ENCODE measurements at regions not wholly inside any gene's neighbourhood (a gene's known extent, or its start where the extent isn't known, plus 50 kb on each side); places are given as distances from the start of the nearest gene placed in this dataset.

DNA sequence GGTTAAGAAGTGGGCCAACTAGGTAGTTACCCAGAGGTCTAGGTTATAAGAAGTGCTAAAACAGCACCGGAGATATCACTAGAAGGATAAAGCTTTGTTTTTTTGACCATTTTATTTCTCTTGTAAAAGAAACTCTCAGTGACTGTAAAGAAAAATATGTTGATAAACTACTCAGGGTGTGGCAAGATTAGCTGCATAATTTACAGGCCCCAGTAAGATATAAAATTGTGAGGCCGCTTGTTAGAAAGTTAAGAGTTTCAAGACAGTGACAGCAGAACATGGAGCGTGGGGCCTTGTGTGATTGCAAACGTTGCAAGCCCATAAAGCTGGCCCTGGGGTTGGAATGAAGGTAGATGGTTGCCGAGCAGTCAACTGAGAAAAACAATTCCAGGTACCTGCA, 263.7 kb upstream of the EEF2KMT start:
- Histone ChIP-seq H3K4me1 (ENCODE audit: insufficient read depth, low read length, poor library complexity, severe bottlenecking) (no peaks in the 10 kb centered on the region), H3K79me2 (ENCODE audit: insufficient read depth, low read depth, low read length) (no peaks in the 10 kb centered on the region), H2AFZ (ENCODE audit: low read length) (no peak overlapping the region), H3K9me2 (ENCODE audit: insufficient read depth, low read length) (no peaks in the 10 kb centered on the region), H3K9me3 (ENCODE audit: low read length) (no peaks in the 10 kb centered on the region), H4K20me1 (ENCODE audit: insufficient read depth, low read length) (no peaks in the 10 kb centered on the region), H3K4me2 (ENCODE audit: low read length) (no peak overlapping the region), H3K36me3 (ENCODE audit: insufficient read depth, low read length) (no peaks in the 10 kb centered on the region), H3K4me3 (ENCODE audit: low read depth, low read length, poor library complexity, severe bottlenecking) (no peak overlapping the region), H3K27ac (ENCODE audit: low read depth, low read length, poor library complexity, severe bottlenecking) (no peak overlapping the region)
- DNase-seq (ENCODE audit: low spot score): no peak
- ChIA-PET POLR2A (no interaction called here), CTCF (ENCODE audit: unreplicated experiment) (no interaction called here)
- no TSS peak for BruUV-seq (replicated peaks)
- intact Hi-C loops (cut with micrococcal nuclease; ENCODE audit: unreplicated experiment): no loop called here
- no peak for TF ChIP-seq EZH2phosphoT487 (IDR thresholded peaks at IDR 0.05; ENCODE audit: borderline replicate concordance, low read depth, low read length)
- TF ChIP-seq, protein P1, sequence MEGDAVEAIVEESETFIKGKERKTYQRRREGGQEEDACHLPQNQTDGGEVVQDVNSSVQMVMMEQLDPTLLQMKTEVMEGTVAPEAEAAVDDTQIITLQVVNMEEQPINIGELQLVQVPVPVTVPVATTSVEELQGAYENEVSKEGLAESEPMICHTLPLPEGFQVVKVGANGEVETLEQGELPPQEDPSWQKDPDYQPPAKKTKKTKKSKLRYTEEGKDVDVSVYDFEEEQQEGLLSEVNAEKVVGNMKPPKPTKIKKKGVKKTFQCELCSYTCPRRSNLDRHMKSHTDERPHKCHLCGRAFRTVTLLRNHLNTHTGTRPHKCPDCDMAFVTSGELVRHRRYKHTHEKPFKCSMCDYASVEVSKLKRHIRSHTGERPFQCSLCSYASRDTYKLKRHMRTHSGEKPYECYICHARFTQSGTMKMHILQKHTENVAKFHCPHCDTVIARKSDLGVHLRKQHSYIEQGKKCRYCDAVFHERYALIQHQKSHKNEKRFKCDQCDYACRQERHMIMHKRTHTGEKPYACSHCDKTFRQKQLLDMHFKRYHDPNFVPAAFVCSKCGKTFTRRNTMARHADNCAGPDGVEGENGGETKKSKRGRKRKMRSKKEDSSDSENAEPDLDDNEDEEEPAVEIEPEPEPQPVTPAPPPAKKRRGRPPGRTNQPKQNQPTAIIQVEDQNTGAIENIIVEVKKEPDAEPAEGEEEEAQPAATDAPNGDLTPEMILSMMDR (conservative IDR thresholded peaks at IDR 0.05; ENCODE audit: low read length): no peak

DNA sequence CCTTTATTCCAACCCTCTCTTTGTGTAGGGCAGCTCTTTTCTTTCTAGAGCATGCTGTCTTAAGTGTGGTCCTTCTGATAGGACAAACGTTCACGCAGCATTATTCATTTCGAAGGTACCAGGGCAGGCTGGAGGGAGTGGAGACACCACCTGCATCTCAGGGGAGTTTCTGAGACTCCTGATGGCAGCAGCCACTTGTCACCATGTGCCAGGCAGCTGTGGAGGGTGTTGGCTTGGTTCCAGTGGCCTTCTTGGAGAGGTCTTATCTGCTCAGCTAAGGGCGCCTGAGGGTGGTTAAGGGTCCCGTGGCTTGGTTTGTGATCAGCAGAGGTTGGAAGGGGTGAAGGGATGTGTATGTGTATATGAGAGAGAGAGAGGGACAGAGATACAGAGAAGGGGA, 257.1 kb upstream of the EEF2KMT start:
- CTCF ChIA-PET (ENCODE audit: unreplicated experiment): no interaction called here
- Histone ChIP-seq H3K27ac (ENCODE audit: low read depth, low read length, poor library complexity, severe bottlenecking) (no peak overlapping the region), H3K9me3 (ENCODE audit: low read length) (no peaks in the 10 kb centered on the region), H4K20me1 (ENCODE audit: insufficient read depth, low read length) (no peaks in the 10 kb centered on the region), H3K36me3 (ENCODE audit: insufficient read depth, low read length) (no peaks in the 10 kb centered on the region), H2AFZ (ENCODE audit: low read length) (no peak overlapping the region), H3K79me2 (ENCODE audit: insufficient read depth, low read depth, low read length) (no peaks in the 10 kb centered on the region), H3K4me3 (ENCODE audit: low read depth, low read length, poor library complexity, severe bottlenecking) (no peak overlapping the region), H3K4me1 (ENCODE audit: insufficient read depth, low read length, poor library complexity, severe bottlenecking) (no peaks in the 10 kb centered on the region), H3K9me2 (ENCODE audit: insufficient read depth, low read length) (no peaks in the 10 kb centered on the region), H3K4me2 (ENCODE audit: low read length) (no peak overlapping the region)
- POLR2A ChIA-PET: interaction anchor here (0.6 kb wide), 1 partner anchor 347 kb away, joined by 3 read pairs; no protein-coding TSS in a partner anchor
- BruUV-seq (replicated peaks): no TSS peak
- intact Hi-C loops (cut with micrococcal nuclease; ENCODE audit: unreplicated experiment): no loop called here
- no peak for DNase-seq (ENCODE audit: low spot score)
- TF ChIP-seq, protein P1 (conservative IDR thresholded peaks at IDR 0.05; ENCODE audit: low read length): no peak
- TF ChIP-seq EZH2phosphoT487 (IDR thresholded peaks at IDR 0.05; ENCODE audit: borderline replicate concordance, low read depth, low read length): no peak

DNA sequence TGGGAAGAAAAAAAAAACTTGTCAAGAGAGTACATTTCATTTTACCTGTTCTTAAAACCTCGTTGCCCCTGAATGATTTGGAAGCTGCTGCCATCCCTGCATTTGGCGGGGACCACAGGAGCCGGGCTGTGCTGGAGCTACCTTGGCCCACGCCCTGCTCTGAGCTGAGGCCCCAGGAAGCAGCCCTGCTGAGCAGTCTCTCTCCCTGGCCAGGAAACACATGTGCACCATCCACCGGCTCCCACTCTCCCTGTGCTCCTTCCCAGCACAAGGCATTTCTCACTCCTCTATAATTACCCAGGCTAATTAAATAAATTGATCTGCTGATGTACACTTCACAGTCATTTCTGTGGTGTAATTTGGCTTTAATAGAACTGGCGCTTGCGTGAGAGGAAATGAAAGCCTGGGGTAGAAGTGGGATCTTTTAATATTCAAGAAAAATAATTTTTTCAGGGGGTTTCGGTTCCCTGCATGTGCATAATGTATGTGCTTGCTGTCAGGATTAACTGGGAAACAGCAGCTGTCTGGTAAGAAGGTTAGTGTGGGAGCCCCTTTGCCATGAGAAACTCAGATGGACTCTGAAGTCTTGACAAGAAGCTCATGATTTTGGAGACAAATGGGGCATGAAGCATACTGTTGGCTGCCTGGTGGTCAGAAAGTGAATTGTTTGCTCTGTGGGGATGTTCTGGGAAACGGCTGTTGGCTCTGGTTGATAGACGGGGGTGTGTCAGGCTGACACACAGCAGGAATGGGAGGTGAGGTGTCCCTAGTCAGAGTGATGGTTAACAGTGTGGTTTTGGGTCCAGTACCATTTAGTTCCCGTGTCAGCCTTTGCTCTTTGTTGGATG, 252.3 kb upstream of the EEF2KMT start:
- CTCF ChIA-PET (ENCODE audit: unreplicated experiment): no interaction called here
- intact Hi-C loops (cut with micrococcal nuclease; ENCODE audit: unreplicated experiment): no loop called here

More for the DNA sequence above, 252.3 kb upstream of the EEF2KMT start:
- H3K4me1 ChIP-seq (ENCODE audit: insufficient read depth, low read length, poor library complexity, severe bottlenecking): no peaks in the 10 kb centered on the region
- DNase-seq (ENCODE audit: low spot score): no peak
- no peak for TF ChIP-seq EZH2phosphoT487 (IDR thresholded peaks at IDR 0.05; ENCODE audit: borderline replicate concordance, low read depth, low read length)
- TF ChIP-seq, protein P1 (conservative IDR thresholded peaks at IDR 0.05; ENCODE audit: low read length): no peak
- BruUV-seq (replicated peaks): no TSS peak
- POLR2A ChIA-PET: no interaction called here
- H2AFZ ChIP-seq (ENCODE audit: low read length): no peak overlapping the region
- no peaks in the 10 kb centered on the region for H3K79me2 ChIP-seq (ENCODE audit: insufficient read depth, low read depth, low read length)
- H3K9me2 ChIP-seq (ENCODE audit: insufficient read depth, low read length): no peaks in the 10 kb centered on the region
- no peak overlapping the region for H3K4me2 ChIP-seq (ENCODE audit: low read length)
- no peak overlapping the region for H3K4me3 ChIP-seq (ENCODE audit: low read depth, low read length, poor library complexity, severe bottlenecking)
- H4K20me1 ChIP-seq (ENCODE audit: insufficient read depth, low read length): no peaks in the 10 kb centered on the region
- H3K27ac ChIP-seq (ENCODE audit: low read depth, low read length, poor library complexity, severe bottlenecking): no peak overlapping the region
- H3K36me3 ChIP-seq (ENCODE audit: insufficient read depth, low read length): no peaks in the 10 kb centered on the region
- no peaks in the 10 kb centered on the region for H3K9me3 ChIP-seq (ENCODE audit: low read length)
